Bronchial epithelial cell (primary cell): ENCODE measurements at regions not wholly inside any gene's neighbourhood (a gene's known extent, or its start where the extent isn't known, plus 50 kb on each side); places are given as distances from the start of the nearest gene placed in this dataset.

Experiments used
- DNase-seq: peaks from one replicate; pipeline ENCODE4 v3.0.0-alpha.2; 2010; ENCODE audit warnings: low read depth
- FAIRE-seq: peaks from 2 replicates; lab custom pipeline; 2011; peaks lifted over from hg19 to GRCh38; lab: Jason Lieb, UNC
- H3K27me3 ChIP-seq: 2 replicates; pipeline ENCODE4 v1.5.1; 2011; ENCODE audit warnings: low read length; ENCODE audit not compliant: control insufficient read depth, insufficient read depth
- H3K36me3 ChIP-seq: 2 replicates; pipeline ENCODE4 v1.5.1; 2011; ENCODE audit warnings: low read length; ENCODE audit not compliant: control insufficient read depth, insufficient read depth
- H3K4me3 ChIP-seq: 2 replicates; pipeline ENCODE4 v1.5.1; 2011; ENCODE audit warnings: mild to moderate bottlenecking, low read depth, low read length, control low read depth
- TF ChIP-seq, protein P1 (sequence below): IDR thresholded peaks from 2 replicates; pipeline ENCODE4 v1.5.1; 2011; ENCODE audit warnings: mild to moderate bottlenecking, moderate library complexity, low read length, control low read depth, inconsistent platforms; ENCODE audit not compliant: insufficient read depth, severe bottlenecking

DNA sequence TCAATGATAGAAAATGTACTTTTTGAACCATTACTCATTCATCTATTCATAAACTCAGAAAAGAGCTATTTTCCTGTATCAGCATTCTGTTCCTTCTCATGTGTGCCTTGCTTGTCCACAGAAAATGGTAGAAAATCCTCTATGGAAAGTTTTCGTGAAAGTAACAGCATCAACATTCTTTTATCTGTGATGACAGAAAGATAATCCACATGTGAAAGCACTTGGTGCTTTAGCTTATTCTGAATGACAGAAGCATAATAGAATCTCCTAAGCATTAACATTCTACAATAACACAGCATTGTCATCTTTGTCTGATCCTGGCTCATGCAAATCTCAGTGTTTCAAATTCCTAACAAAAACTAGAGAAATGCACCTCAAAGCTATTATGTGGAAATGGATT lies 431.9 kb downstream of the ADAMTS20 start:
- H3K27me3 ChIP-seq = no peaks in the 10 kb centered on the region
- DNase-seq = no peak
- H3K4me3 ChIP-seq = no peak overlapping the region
- TF ChIP-seq, protein P1, sequence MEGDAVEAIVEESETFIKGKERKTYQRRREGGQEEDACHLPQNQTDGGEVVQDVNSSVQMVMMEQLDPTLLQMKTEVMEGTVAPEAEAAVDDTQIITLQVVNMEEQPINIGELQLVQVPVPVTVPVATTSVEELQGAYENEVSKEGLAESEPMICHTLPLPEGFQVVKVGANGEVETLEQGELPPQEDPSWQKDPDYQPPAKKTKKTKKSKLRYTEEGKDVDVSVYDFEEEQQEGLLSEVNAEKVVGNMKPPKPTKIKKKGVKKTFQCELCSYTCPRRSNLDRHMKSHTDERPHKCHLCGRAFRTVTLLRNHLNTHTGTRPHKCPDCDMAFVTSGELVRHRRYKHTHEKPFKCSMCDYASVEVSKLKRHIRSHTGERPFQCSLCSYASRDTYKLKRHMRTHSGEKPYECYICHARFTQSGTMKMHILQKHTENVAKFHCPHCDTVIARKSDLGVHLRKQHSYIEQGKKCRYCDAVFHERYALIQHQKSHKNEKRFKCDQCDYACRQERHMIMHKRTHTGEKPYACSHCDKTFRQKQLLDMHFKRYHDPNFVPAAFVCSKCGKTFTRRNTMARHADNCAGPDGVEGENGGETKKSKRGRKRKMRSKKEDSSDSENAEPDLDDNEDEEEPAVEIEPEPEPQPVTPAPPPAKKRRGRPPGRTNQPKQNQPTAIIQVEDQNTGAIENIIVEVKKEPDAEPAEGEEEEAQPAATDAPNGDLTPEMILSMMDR = no peak
- no peaks in the 10 kb centered on the region for H3K36me3 ChIP-seq
- FAIRE-seq = no peak

DNA sequence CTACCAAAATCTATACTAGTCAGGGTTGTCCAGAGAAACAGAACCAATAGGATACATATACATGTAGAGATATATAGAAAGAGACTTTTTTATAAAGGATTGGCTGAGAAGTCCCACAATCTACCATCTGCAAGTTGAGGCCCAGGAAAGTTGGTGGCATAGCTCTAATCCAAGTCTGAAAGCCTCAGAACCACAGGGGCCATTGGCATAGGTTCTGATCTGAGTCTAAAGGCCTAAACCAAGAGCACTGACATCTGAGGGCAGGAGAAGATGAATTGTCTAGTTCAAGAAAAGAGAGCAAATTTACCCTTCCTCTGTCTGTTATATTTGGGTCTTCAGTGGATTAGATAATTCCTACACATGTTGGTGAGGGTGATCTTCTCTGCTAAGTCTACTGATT lies 433.1 kb downstream of the ADAMTS20 start:
- no peak overlapping the region for H3K4me3 ChIP-seq
- no peaks in the 10 kb centered on the region for H3K27me3 ChIP-seq
- TF ChIP-seq, protein P1 = no peak
- FAIRE-seq = no peak
- DNase-seq = no peak
- no peaks in the 10 kb centered on the region for H3K36me3 ChIP-seq

DNA sequence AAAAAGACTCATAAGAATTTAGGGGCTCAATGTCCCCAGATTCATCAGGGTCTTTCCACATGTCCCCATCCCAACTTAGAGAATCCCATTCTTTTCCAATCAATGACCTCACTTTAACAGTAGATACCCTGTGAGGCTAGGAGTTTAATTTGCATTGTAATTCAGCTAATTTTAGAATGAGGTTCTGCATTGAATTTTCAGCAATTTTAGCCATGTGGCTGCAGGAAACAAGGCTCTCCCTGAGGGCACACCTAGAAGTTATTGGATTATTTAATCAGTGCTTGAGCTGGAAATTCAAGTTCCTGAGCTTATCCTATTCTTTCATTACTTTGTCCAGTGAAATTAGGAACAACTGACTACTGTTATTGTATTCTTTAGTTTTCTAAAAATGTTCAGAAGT lies 433.8 kb downstream of the ADAMTS20 start:
- no peak overlapping the region for H3K4me3 ChIP-seq
- no peaks in the 10 kb centered on the region for H3K27me3 ChIP-seq
- TF ChIP-seq, protein P1 = no peak
- DNase-seq = no peak
- FAIRE-seq = no peak
- no peaks in the 10 kb centered on the region for H3K36me3 ChIP-seq

DNA sequence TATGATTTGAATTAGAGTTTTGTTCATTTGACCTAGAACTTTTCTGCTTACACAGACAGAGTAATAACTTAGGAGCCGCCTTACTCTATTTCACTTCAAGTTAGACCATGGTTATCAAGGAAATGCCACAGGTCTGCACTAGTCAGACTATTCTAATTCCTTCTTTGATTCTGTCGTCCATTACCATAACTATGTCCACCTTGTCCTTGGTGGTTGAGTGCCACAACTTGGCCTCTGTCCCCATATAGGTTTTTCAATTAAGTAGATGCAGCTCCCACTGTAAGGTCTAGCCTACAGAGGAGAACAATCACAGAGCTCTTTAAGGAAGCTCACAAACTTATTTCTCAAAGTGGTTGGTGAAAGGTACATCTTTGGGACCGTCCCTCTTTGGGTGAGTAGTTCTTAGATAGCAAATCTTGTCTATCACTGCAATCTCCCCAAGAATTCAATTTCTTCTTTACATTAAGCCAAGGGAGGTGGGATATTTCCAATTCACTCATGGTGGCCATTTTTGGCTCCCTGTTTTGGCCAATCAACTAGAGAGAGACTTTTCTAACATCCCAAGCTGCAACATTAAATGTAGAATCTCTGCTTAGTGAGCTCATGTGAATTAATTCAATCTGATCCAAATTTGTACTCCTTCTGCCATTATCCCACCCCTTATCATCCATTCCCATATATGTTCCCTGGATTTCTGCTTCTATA lies 434.6 kb downstream of the ADAMTS20 start:
- no peaks in the 10 kb centered on the region for H3K36me3 ChIP-seq
- DNase-seq (no peak), FAIRE-seq (no peak)
- TF ChIP-seq, protein P1 = no peak
- H3K27me3 ChIP-seq = no peaks in the 10 kb centered on the region
- no peak overlapping the region for H3K4me3 ChIP-seq

DNA sequence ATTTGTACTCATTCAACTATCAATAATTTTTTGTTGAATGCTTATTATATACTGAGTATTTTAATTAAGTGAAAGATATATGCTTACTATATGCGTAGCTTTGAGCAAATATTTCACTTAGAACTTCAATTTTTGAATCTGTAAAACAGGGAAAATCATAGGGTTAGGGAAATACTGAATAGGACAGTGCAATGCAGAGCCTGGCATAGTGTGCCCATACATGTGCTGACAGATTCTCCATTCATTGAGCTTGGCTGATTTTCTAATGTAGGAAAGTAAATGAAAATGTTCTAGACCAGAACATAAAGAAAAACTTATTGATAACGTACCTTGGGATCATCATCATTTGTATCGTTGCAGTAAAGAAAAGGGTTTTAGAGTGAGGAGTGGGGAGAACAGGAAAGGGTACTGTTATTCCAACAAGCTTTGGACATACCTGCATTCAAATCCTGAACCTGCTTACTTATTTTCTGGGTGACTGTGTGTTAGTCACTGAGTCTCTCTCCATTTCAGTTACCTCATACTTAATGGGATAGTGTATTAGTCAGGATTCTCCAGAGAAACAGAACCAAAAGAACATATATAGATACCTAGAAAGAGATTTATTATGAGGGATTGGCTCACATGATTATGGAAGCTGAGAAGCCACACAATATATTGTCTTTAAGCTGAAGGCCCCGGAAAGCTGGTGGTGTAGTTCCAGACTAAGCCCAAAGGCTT lies 436.4 kb downstream of the ADAMTS20 start:
- FAIRE-seq (no peak), DNase-seq (peak; percentile 60)
- no peak overlapping the region for H3K4me3 ChIP-seq
- TF ChIP-seq, protein P1 = no peak
- no peaks in the 10 kb centered on the region for H3K36me3 ChIP-seq
- no peaks in the 10 kb centered on the region for H3K27me3 ChIP-seq
